ENCODE measurements at regions not wholly inside any gene's neighbourhood (a gene's known extent, or its start where the extent isn't known, plus 50 kb on each side); places are given as distances from the start of the nearest gene placed in this dataset.

DNA sequence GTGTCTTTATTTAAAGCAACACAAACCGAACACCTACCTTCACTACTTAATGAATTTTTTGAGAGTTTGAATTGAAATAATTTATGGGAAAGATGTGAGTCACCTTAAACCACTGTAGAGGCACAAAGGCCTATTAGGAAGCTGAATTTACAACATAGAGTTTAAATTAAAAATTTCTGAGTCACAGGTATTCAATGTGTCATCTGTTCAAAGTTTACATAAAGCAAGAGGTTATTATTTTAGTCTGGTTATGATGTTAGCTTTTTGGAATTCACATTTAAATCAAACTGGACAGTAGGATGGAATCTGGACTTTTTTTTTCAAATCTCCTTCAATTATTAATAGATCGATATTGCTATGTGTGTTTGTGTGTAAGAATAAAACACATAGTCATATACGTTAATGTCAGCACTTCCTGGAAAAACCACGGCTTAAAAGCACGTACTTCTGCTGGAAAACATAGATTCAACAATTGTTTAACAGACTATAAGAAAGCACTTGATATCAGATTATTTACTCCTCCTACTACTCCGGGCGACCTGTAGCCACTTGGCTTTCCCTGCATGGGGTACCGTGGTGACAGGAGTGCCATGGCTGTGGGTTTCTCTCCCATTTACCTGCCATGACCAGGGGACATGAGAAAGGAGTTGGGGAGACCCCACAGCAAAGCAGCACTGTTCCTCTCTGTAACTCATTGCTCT, 638.6 kb downstream of the SEMA5A start:
- Histone ChIP-seq H3K4me2 (ENCODE audit: low read length) (no peak overlapping the region), H3K9me2 (ENCODE audit: insufficient read depth, low read length) (no peaks in the 10 kb centered on the region), H3K9ac (ENCODE audit: low read length) (no peak overlapping the region), H2AFZ (ENCODE audit: low read depth, low read length) (no peak overlapping the region), H3K27me3 (ENCODE audit: insufficient read depth, low read depth, low read length) (no peaks in the 10 kb centered on the region), H3K9me3 (ENCODE audit: low read length) (no peaks in the 10 kb centered on the region), H3K36me3 (ENCODE audit: insufficient read depth, low read length) (no peaks in the 10 kb centered on the region), H3K79me2 (replicated peaks; ENCODE audit: insufficient read depth, low read length) (no peaks in the 10 kb centered on the region), H3K4me3 (ENCODE audit: low read length) (no peak overlapping the region), H3F3A (ENCODE audit: insufficient read depth, low read length, poor library complexity, severe bottlenecking) (no peaks in the 10 kb centered on the region), H4K20me1 (ENCODE audit: insufficient read depth) (no peaks in the 10 kb centered on the region), H3K27ac (ENCODE audit: low read length) (no peak overlapping the region)
- TF ChIP-seq TAF1 (IDR thresholded peaks at IDR 0.05; ENCODE audit: low read depth) (no peak), RAD21 (conservative IDR thresholded peaks at IDR 0.05) (no peak), MXI1 (conservative IDR thresholded peaks at IDR 0.05; ENCODE audit: poor library complexity, severe bottlenecking) (no peak), EZH2 (IDR thresholded peaks at IDR 0.05; ENCODE audit: borderline replicate concordance, insufficient read depth, low read length, poor library complexity, severe bottlenecking) (no peak), SMC3 (conservative IDR thresholded peaks at IDR 0.05; ENCODE audit: poor library complexity) (no peak), CTCF (IDR thresholded peaks at IDR 0.05; ENCODE audit: poor library complexity, severe bottlenecking) (no peak), POLR2AphosphoS5 (IDR thresholded peaks at IDR 0.05) (no peak), EP300 (conservative IDR thresholded peaks at IDR 0.05; ENCODE audit: poor library complexity, severe bottlenecking) (no peak)
- TF ChIP-seq, protein P1, sequence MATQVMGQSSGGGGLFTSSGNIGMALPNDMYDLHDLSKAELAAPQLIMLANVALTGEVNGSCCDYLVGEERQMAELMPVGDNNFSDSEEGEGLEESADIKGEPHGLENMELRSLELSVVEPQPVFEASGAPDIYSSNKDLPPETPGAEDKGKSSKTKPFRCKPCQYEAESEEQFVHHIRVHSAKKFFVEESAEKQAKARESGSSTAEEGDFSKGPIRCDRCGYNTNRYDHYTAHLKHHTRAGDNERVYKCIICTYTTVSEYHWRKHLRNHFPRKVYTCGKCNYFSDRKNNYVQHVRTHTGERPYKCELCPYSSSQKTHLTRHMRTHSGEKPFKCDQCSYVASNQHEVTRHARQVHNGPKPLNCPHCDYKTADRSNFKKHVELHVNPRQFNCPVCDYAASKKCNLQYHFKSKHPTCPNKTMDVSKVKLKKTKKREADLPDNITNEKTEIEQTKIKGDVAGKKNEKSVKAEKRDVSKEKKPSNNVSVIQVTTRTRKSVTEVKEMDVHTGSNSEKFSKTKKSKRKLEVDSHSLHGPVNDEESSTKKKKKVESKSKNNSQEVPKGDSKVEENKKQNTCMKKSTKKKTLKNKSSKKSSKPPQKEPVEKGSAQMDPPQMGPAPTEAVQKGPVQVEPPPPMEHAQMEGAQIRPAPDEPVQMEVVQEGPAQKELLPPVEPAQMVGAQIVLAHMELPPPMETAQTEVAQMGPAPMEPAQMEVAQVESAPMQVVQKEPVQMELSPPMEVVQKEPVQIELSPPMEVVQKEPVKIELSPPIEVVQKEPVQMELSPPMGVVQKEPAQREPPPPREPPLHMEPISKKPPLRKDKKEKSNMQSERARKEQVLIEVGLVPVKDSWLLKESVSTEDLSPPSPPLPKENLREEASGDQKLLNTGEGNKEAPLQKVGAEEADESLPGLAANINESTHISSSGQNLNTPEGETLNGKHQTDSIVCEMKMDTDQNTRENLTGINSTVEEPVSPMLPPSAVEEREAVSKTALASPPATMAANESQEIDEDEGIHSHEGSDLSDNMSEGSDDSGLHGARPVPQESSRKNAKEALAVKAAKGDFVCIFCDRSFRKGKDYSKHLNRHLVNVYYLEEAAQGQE (IDR thresholded peaks at IDR 0.05; ENCODE audit: borderline replicate concordance): no peak

- no peak overlapping the region for H3K27ac ChIP-seq (ENCODE audit: low read length)
- no peaks in the 10 kb centered on the region for H3K36me3 ChIP-seq (ENCODE audit: insufficient read depth, low read length)
- H3K27me3 ChIP-seq (ENCODE audit: insufficient read depth, low read depth, low read length): no peaks in the 10 kb centered on the region
- no peaks in the 10 kb centered on the region for H4K20me1 ChIP-seq (ENCODE audit: insufficient read depth)
- TF ChIP-seq EZH2 (IDR thresholded peaks at IDR 0.05; ENCODE audit: borderline replicate concordance, insufficient read depth, low read length, poor library complexity, severe bottlenecking) (no peak), SMC3 (conservative IDR thresholded peaks at IDR 0.05; ENCODE audit: poor library complexity) (no peak), MXI1 (conservative IDR thresholded peaks at IDR 0.05; ENCODE audit: poor library complexity, severe bottlenecking) (no peak), CTCF (IDR thresholded peaks at IDR 0.05; ENCODE audit: poor library complexity, severe bottlenecking) (peak; percentile 36), TAF1 (IDR thresholded peaks at IDR 0.05; ENCODE audit: low read depth) (no peak), POLR2AphosphoS5 (IDR thresholded peaks at IDR 0.05) (no peak)
- H3K9me2 ChIP-seq (ENCODE audit: insufficient read depth, low read length): no peaks in the 10 kb centered on the region
- H3K9ac ChIP-seq (ENCODE audit: low read length): no peak overlapping the region
- H3K4me2 ChIP-seq (ENCODE audit: low read length): no peak overlapping the region
- no peaks in the 10 kb centered on the region for H3K79me2 ChIP-seq (replicated peaks; ENCODE audit: insufficient read depth, low read length)
- H3K9me3 ChIP-seq (ENCODE audit: low read length): no peaks in the 10 kb centered on the region
- no peaks in the 10 kb centered on the region for H3F3A ChIP-seq (ENCODE audit: insufficient read depth, low read length, poor library complexity, severe bottlenecking)
- H3K4me3 ChIP-seq (ENCODE audit: low read length): no peak overlapping the region
- H2AFZ ChIP-seq (ENCODE audit: low read depth, low read length): no peak overlapping the region
Observed at GRCh38 chr5:8908055-8908683, 637.7 kb downstream of the SEMA5A start.

All from neural cell (in vitro differentiated cells).